ENCODE measurements at regions not wholly inside any gene's neighbourhood (a gene's known extent, or its start where the extent isn't known, plus 50 kb on each side); places are given as distances from the start of the nearest gene placed in this dataset.

GRCh38 chr14:58912799-58913432 lies 275.2 kb downstream of the DACT1 start:
- TF ChIP-seq EP300 (IDR thresholded peaks at IDR 0.05) (no peak), POLR2A (IDR thresholded peaks at IDR 0.05) (no peak)
